BLaER1 (cell line): ENCODE measurements at regions not wholly inside any gene's neighbourhood (a gene's known extent, or its start where the extent isn't known, plus 50 kb on each side); places are given as distances from the start of the nearest gene placed in this dataset.
"Not testable (repeated sequence)": the region's sequence is repeated elsewhere in the genome, so short reads cannot be mapped to it uniquely, and the experiment has no call there.

Experiments used
- H3K27ac ChIP-seq: shearing (Covaris generic); formaldehyde crosslinking; 2 replicates; pipeline ENCODE4 v1.8.1; 2022
- H3K27me3 ChIP-seq: shearing (Covaris generic); formaldehyde crosslinking; 2 replicates; pipeline ENCODE4 v1.8.1; 2022
- H3K36me3 ChIP-seq: shearing (Covaris generic); formaldehyde crosslinking; 2 replicates; pipeline ENCODE4 v1.8.1; 2022
- H3K4me1 ChIP-seq: shearing (Covaris generic); formaldehyde crosslinking; 2 replicates; pipeline ENCODE4 v1.8.1; 2022
- H3K4me2 ChIP-seq: shearing (Covaris generic); formaldehyde crosslinking; 2 replicates; pipeline ENCODE4 v1.8.1; 2022
- H3K4me3 ChIP-seq: shearing (Covaris generic); formaldehyde crosslinking; 2 replicates; pipeline ENCODE4 v1.8.1; 2022
- H3K9ac ChIP-seq: shearing (Covaris generic); formaldehyde crosslinking; 2 replicates; pipeline ENCODE4 v1.8.1; 2022
- H3K9me3 ChIP-seq: shearing (Covaris generic); formaldehyde crosslinking; 2 replicates; pipeline ENCODE4 v1.8.1; 2022
- H4K20me1 ChIP-seq: shearing (Covaris generic); formaldehyde crosslinking; 2 replicates; pipeline ENCODE4 v1.8.1; 2022
- Cebpa-rat ChIP-seq: shearing (Covaris generic); IDR thresholded peaks from 2 replicates; pipeline ENCODE4 v1.8.1; 2022

GRCh38 chr1:37174341-37174740 lies 140.0 kb upstream of the GRIK3 start:
- no peak overlapping the region for H3K27ac ChIP-seq
- H3K4me1 ChIP-seq = no peaks in the 10 kb centered on the region
- H4K20me1 ChIP-seq = no peaks in the 10 kb centered on the region
- no peaks in the 10 kb centered on the region for H3K36me3 ChIP-seq
- H3K4me2 ChIP-seq = no peak overlapping the region
- H3K4me3 ChIP-seq = no peak overlapping the region
- H3K9me3 ChIP-seq = no peaks in the 10 kb centered on the region
- no peak for TF ChIP-seq Cebpa-rat
- H3K9ac ChIP-seq = no peak overlapping the region
- no peaks in the 10 kb centered on the region for H3K27me3 ChIP-seq

GRCh38 chr1:37174876-37175275 lies 140.6 kb upstream of the GRIK3 start:
- TF ChIP-seq Cebpa-rat = no peak
- H3K9me3 ChIP-seq = no peaks in the 10 kb centered on the region
- H3K9ac ChIP-seq = no peak overlapping the region
- H3K4me1 ChIP-seq = no peaks in the 10 kb centered on the region
- no peaks in the 10 kb centered on the region for H3K36me3 ChIP-seq
- H3K4me2 ChIP-seq = no peak overlapping the region
- no peaks in the 10 kb centered on the region for H3K27me3 ChIP-seq
- H4K20me1 ChIP-seq = no peaks in the 10 kb centered on the region
- no peak overlapping the region for H3K27ac ChIP-seq
- no peak overlapping the region for H3K4me3 ChIP-seq

DNA sequence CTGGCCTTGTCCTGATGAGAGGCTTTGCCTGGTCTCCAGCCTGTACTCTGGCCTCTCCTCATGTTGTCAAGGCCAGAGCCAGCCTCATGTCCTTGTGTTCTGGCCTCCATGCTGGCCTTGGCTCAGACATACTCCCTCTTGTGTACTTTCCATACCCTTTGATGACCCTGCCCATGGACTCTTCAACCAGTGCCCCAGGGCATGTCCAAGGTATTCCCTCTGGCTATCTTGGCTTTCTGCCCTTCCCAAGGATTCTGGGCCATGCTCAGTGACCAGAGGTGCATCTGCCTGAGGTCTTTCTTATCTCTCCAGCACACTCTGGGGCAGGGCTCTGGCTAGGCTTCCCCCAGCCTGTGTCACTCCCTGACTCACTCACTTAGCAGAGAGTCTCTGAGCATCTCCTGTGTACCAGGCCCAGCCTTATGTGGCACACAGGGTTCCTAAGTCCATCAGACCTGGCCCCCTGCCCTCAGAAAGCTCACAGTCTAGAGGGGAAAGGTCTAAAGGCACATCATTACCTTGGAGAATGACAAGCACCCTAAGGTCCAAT lies 141.4 kb upstream of the GRIK3 start:
- H3K9ac ChIP-seq = no peak overlapping the region
- H3K4me1 ChIP-seq = no peaks in the 10 kb centered on the region
- no peak overlapping the region for H3K4me2 ChIP-seq
- no peaks in the 10 kb centered on the region for H3K36me3 ChIP-seq
- H3K4me3 ChIP-seq = no peak overlapping the region
- no peak overlapping the region for H3K27ac ChIP-seq
- H3K9me3 ChIP-seq = no peaks in the 10 kb centered on the region
- TF ChIP-seq Cebpa-rat = no peak
- H3K27me3 ChIP-seq = no peaks in the 10 kb centered on the region
- H4K20me1 ChIP-seq = no peaks in the 10 kb centered on the region

DNA sequence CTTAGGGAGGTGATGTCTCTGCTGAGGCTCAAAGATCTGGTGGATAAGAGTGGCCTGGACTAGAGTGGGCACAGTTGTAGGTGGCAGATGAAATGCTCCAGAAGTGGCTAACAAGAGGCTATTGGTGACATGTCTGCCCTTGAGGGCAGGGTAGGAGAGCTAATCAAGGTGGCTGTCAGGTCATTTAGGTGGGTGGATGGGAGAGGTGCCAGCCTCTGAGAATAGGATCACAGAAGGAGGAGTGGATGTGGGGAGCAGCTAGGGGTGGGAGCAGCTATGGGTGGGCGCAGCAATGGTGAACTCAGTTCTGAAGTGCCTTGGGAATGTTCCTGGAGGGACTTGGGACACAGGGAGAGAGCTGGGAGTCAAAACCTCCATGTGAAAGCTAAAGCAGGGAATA lies 142.0 kb upstream of the GRIK3 start:
- no peak for TF ChIP-seq Cebpa-rat
- Histone ChIP-seq H3K27me3 (no peaks in the 10 kb centered on the region), H3K36me3 (no peaks in the 10 kb centered on the region), H3K27ac (no peak overlapping the region), H3K4me2 (no peak overlapping the region), H3K9ac (no peak overlapping the region), H3K4me1 (no peaks in the 10 kb centered on the region), H3K9me3 (no peaks in the 10 kb centered on the region), H3K4me3 (no peak overlapping the region), H4K20me1 (no peaks in the 10 kb centered on the region)

- TF ChIP-seq Cebpa-rat = no peak
- Histone ChIP-seq H3K4me3 (no peak overlapping the region), H3K4me2 (no peak overlapping the region), H3K9ac (no peak overlapping the region), H3K36me3 (no peaks in the 10 kb centered on the region), H3K27me3 (no peaks in the 10 kb centered on the region), H4K20me1 (no peaks in the 10 kb centered on the region), H3K4me1 (no peaks in the 10 kb centered on the region), H3K27ac (no peak overlapping the region), H3K9me3 (no peaks in the 10 kb centered on the region)
Observed at GRCh38 chr1:37177230-37177864, 143.0 kb upstream of the GRIK3 start.

- no peak overlapping the region for H3K9ac ChIP-seq
- no peaks in the 10 kb centered on the region for H3K36me3 ChIP-seq
- H3K27ac ChIP-seq = no peak overlapping the region
- H4K20me1 ChIP-seq = no peaks in the 10 kb centered on the region
- TF ChIP-seq Cebpa-rat = no peak
- no peaks in the 10 kb centered on the region for H3K27me3 ChIP-seq
- no peak overlapping the region for H3K4me2 ChIP-seq
- no peak overlapping the region for H3K4me3 ChIP-seq
- H3K9me3 ChIP-seq = no peaks in the 10 kb centered on the region
- no peaks in the 10 kb centered on the region for H3K4me1 ChIP-seq
Observed at GRCh38 chr1:37181425-37181824, 147.1 kb upstream of the GRIK3 start.

- Histone ChIP-seq H3K9ac (no peak overlapping the region), H3K9me3 (no peaks in the 10 kb centered on the region), H3K4me1 (peaks cover 12% of the 10 kb centered on the region), H3K4me2 (no peak overlapping the region), H4K20me1 (no peaks in the 10 kb centered on the region), H3K36me3 (no peaks in the 10 kb centered on the region), H3K4me3 (no peak overlapping the region), H3K27ac (no peak overlapping the region), H3K27me3 (no peaks in the 10 kb centered on the region)
- no peak for TF ChIP-seq Cebpa-rat
Observed at GRCh38 chr1:37184789-37185188, 150.5 kb upstream of the GRIK3 start.

GRCh38 chr1:37186246-37186756 lies 152.0 kb upstream of the GRIK3 start:
- Histone ChIP-seq H3K4me2 (no peak overlapping the region), H3K4me1 (peaks cover 12% of the 10 kb centered on the region), H3K36me3 (no peaks in the 10 kb centered on the region), H3K4me3 (no peak overlapping the region), H3K9ac (no peak overlapping the region), H3K27me3 (no peaks in the 10 kb centered on the region), H3K9me3 (no peaks in the 10 kb centered on the region), H3K27ac (no peak overlapping the region), H4K20me1 (no peaks in the 10 kb centered on the region)
- TF ChIP-seq Cebpa-rat = no peak

DNA sequence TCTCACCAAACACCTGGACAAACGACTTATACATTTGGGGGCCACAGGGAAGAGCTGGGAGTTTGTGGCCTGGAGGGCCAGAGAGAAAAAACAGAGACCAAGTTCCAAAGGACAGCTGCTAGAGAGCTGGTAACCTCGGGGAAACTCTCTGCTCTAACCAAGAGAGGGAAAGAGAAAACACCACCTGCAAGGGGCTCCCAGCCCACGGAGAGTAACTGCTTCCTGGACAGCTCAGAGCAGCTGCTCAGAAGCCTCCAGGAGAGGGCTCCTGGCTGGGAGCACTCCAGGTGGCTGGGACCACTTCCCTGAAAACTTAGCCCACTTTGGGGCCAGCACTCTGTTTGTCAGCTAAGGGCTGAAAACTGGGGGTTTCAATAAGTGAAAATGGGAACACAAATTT lies 154.8 kb upstream of the GRIK3 start:
- H3K9ac ChIP-seq = no peak overlapping the region
- H3K4me3 ChIP-seq = no peak overlapping the region
- H3K4me1 ChIP-seq = peaks cover 12% of the 10 kb centered on the region
- H3K27me3 ChIP-seq = no peaks in the 10 kb centered on the region
- H3K4me2 ChIP-seq = peak overlapping the region; percentile 50
- TF ChIP-seq Cebpa-rat = no peak
- no peaks in the 10 kb centered on the region for H3K36me3 ChIP-seq
- no peak overlapping the region for H3K27ac ChIP-seq
- no peaks in the 10 kb centered on the region for H4K20me1 ChIP-seq
- no peaks in the 10 kb centered on the region for H3K9me3 ChIP-seq

- Histone ChIP-seq H3K9me3 (peaks cover 7% of the 10 kb centered on the region; the same call in 1 of the 2 replicates), H3K4me2 (no peak overlapping the region), H4K20me1 (no peaks in the 10 kb centered on the region), H3K4me1 (no peaks in the 10 kb centered on the region), H3K27me3 (no peaks in the 10 kb centered on the region), H3K36me3 (no peaks in the 10 kb centered on the region), H3K9ac (no peak overlapping the region), H3K27ac (no peak overlapping the region), H3K4me3 (no peak overlapping the region)
- TF ChIP-seq Cebpa-rat = no peak
Observed at GRCh38 chr1:37197411-37197810, 163.1 kb upstream of the GRIK3 start.

DNA sequence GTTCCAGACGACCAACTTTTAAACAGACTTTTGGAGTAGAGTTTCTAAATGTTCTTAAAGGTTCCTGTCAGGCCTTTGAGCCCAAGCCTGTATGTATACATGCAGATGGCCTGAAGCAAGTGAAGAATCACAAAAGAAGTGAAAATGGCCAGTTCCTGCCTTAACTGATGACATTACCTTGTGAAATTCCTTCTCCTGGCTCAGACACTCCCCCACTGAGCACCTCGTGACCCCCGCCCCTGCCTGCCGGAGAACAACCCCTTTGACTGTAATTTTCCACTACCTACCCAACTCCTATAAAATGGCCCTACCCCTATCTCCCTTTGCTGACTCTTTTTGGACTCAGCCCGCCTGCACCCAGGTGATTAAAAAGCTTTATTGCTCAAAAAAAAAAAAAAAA lies 180.0 kb upstream of the GRIK3 start:
- H3K9ac ChIP-seq, H3K4me2 ChIP-seq, H3K4me3 ChIP-seq, H3K9me3 ChIP-seq, H3K36me3 ChIP-seq, H3K27ac ChIP-seq, H3K27me3 ChIP-seq, H3K4me1 ChIP-seq, H4K20me1 ChIP-seq: not testable (repeated sequence)
